Psoas muscle (tissue), 7 donors: ENCODE measurements at regions not wholly inside any gene's neighbourhood (a gene's known extent, or its start where the extent isn't known, plus 50 kb on each side); places are given as distances from the start of the nearest gene placed in this dataset.
"Not testable (repeated sequence)": the region's sequence is repeated elsewhere in the genome, so short reads cannot be mapped to it uniquely, and the experiment has no call there.

Source experiments
- ATAC-seq, 4 donors: fragments of 200-7000 bp; cut with Tn5 transposase; one replicate each; pipeline ENCODE4 v1.9.1; 2020; ENCODE audit warnings: moderate library complexity in 3 of 4, mild to moderate bottlenecking in 2 of 4
- DNase-seq, 2 donors: peaks; one replicate each; pipeline ENCODE4 v3.0.0-alpha.2; 2020
- H3K27ac ChIP-seq: fragments of 200-600 bp; one replicate; pipeline ENCODE4 v1.8.0; 2022
- H3K27me3 ChIP-seq, 3 donors: fragments of 200-600 bp in 1 of 3; one replicate each; pipeline versions ENCODE4 v1.6.1 to v1.8.0; 2013 to 2022; ENCODE audit warnings: low read length in 2 of 3, mild to moderate bottlenecking in 2 of 3, moderate library complexity in 1 of 3; ENCODE audit not compliant: insufficient read depth in 3 of 3
- H3K36me3 ChIP-seq, 2 donors: fragments of 200-600 bp in 1 of 2; one replicate each; pipeline versions ENCODE4 v1.6.1 to v1.8.0; 2013 to 2022; ENCODE audit warnings: low read depth in 1 of 2, mild to moderate bottlenecking in 1 of 2, moderate library complexity in 1 of 2; ENCODE audit not compliant: insufficient read depth in 1 of 2
- H3K4me1 ChIP-seq: fragments of 200-600 bp; one replicate; pipeline ENCODE4 v1.8.0; 2022
- H3K4me3 ChIP-seq: fragments of 200-600 bp; one replicate; pipeline ENCODE4 v1.8.0; 2022; ENCODE audit warnings: mild to moderate bottlenecking
- H3K9me3 ChIP-seq: fragments of 200-600 bp; one replicate; pipeline ENCODE4 v1.8.0; 2022
- WGBS, 3 donors: extraction: QIAGEN DNeasy Blood & Tissue Kit; methylation state at CpG; one replicate each; pipeline versions ENCODE4 v1.1.6 to v1.1.7; 2013; 5-methylcytosine and 5-hydroxymethylcytosine counted together
- intact Hi-C, 2 donors: fragments of 100-400 bp; cut with DNase I; formaldehyde crosslinking; loops; one replicate each; pipeline versions ENCODE4 v1.11.0 to v1.14.2; 2022
- donor health status: healthy with polysubstance abuse.
- donor health status: DM: no; HTN: no; CAD: no; lungs with moderate emphysema.
- donor health status: Bipolar disorder and iron deficiency.
- donor health status: healthy.
- donor health status: DM: yes; HTN: yes; CAD: no.
- donor health status: DM: no; HTN: no; CAD: no.
- donor health status: DM: yes; HTN: yes; CAD: no.

GRCh38 chr16:33711616-33712015, 252.2 kb downstream of the TP53TG3F start:
- H3K4me1 ChIP-seq = not testable (repeated sequence)
- WGBS, 3 donors = 30 to 72% (median 48%) methylated on average over 4 to 5 of the region's 5 CpGs

GRCh38 chr16:33712308-33712707, 252.9 kb downstream of the TP53TG3F start:
- intact Hi-C loops, H3K27ac ChIP-seq, H3K4me3 ChIP-seq, H3K27me3 ChIP-seq, H3K9me3 ChIP-seq, H3K4me1 ChIP-seq, DNase-seq, H3K36me3 ChIP-seq, ATAC-seq: not testable (repeated sequence)
- 35 to 44% (median 41%) methylated on average over 2 of the region's 2 CpGs for WGBS, 3 donors

More at GRCh38 chr16:33711616-33712015, 252.2 kb downstream of the TP53TG3F start:
- H3K9me3 ChIP-seq, H3K27me3 ChIP-seq, H3K27ac ChIP-seq, H3K4me3 ChIP-seq, intact Hi-C loops, ATAC-seq, H3K36me3 ChIP-seq: not testable (repeated sequence)
- peak in 1 of 2 donors; percentile 56 for DNase-seq

- intact Hi-C loops, H3K27ac ChIP-seq, H3K9me3 ChIP-seq, H3K4me3 ChIP-seq, ATAC-seq, H3K36me3 ChIP-seq, H3K4me1 ChIP-seq, DNase-seq, H3K27me3 ChIP-seq: not testable (repeated sequence)
- 73 to 90% (median 80%) methylated on average over 4 to 5 of the region's 5 CpGs for WGBS, 3 donors
Observed at GRCh38 chr16:33712851-33713709, 253.7 kb downstream of the TP53TG3F start.

- intact Hi-C loops, H3K27ac ChIP-seq, H3K4me3 ChIP-seq, ATAC-seq, H3K27me3 ChIP-seq, H3K4me1 ChIP-seq, H3K9me3 ChIP-seq, H3K36me3 ChIP-seq: not testable (repeated sequence)
- peak in 1 of 2 donors; percentile 51 for DNase-seq
- WGBS, 3 donors = 69 to 86% (median 69%) methylated on average over 5 to 6 of the region's 6 CpGs
Observed at GRCh38 chr16:33713710-33714538, 254.5 kb downstream of the TP53TG3F start.

GRCh38 chr16:33731167-33731566, 271.8 kb downstream of the TP53TG3F start:
- H3K9me3 ChIP-seq, DNase-seq, H3K27me3 ChIP-seq, intact Hi-C loops, H3K4me3 ChIP-seq, H3K27ac ChIP-seq, H3K4me1 ChIP-seq, H3K36me3 ChIP-seq: not testable (repeated sequence)
- ATAC-seq = peak in 1 of 4 donors; percentile 30
- 18 to 31% (median 28%) methylated on average over 3 of the region's 4 CpGs for WGBS, 3 donors

GRCh38 chr16:33734650-33735049, 275.2 kb downstream of the TP53TG3F start:
- DNase-seq, H3K36me3 ChIP-seq, H3K27ac ChIP-seq, H3K9me3 ChIP-seq, ATAC-seq, H3K4me3 ChIP-seq, H3K27me3 ChIP-seq, intact Hi-C loops, H3K4me1 ChIP-seq: not testable (repeated sequence)
- 40 to 52% (median 42%) methylated on average over 2 of the region's 2 CpGs for WGBS, 3 donors

- intact Hi-C loops, H3K4me1 ChIP-seq, H3K4me3 ChIP-seq, H3K9me3 ChIP-seq, H3K36me3 ChIP-seq, H3K27ac ChIP-seq, DNase-seq, ATAC-seq, H3K27me3 ChIP-seq: not testable (repeated sequence)
- WGBS, 3 donors = 83 to 89% (median 86%) methylated on average over 19 to 29 of the region's 35 CpGs
Observed at GRCh38 chr16:33766869-33767765, 307.7 kb downstream of the TP53TG3F start.

GRCh38 chr16:33768710-33769109, 309.3 kb downstream of the TP53TG3F start:
- H3K36me3 ChIP-seq, H3K9me3 ChIP-seq, H3K27ac ChIP-seq, ATAC-seq, H3K27me3 ChIP-seq, DNase-seq, H3K4me1 ChIP-seq, H3K4me3 ChIP-seq, intact Hi-C loops: not testable (repeated sequence)
- WGBS, 3 donors = 86 to 94% (median 89%) methylated on average over 5 to 9 of the region's 12 CpGs

GRCh38 chr16:33769180-33769846, 309.9 kb downstream of the TP53TG3F start:
- ATAC-seq, H3K4me1 ChIP-seq, DNase-seq, H3K4me3 ChIP-seq, intact Hi-C loops, H3K36me3 ChIP-seq, H3K27ac ChIP-seq, H3K9me3 ChIP-seq, H3K27me3 ChIP-seq: not testable (repeated sequence)
- WGBS, 3 donors = 82 to 98% (median 91%) methylated on average over 6 to 14 of the region's 25 CpGs

GRCh38 chr16:33770478-33770877, 311.1 kb downstream of the TP53TG3F start:
- H3K27me3 ChIP-seq, DNase-seq, H3K4me3 ChIP-seq, H3K4me1 ChIP-seq, intact Hi-C loops, H3K9me3 ChIP-seq, H3K36me3 ChIP-seq, H3K27ac ChIP-seq, ATAC-seq: not testable (repeated sequence)
- WGBS, 3 donors = 47 to 58% (median 57%) methylated on average over 32 to 66 of the region's 66 CpGs
